IMR-90 (cell line): ENCODE measurements at regions not wholly inside any gene's neighbourhood (a gene's known extent, or its start where the extent isn't known, plus 50 kb on each side); places are given as distances from the start of the nearest gene placed in this dataset.

Source experiments
- CEBPB ChIP-seq: IDR thresholded peaks from 2 replicates; pipeline ENCODE4 v1.6.1; 2012; ENCODE audit warnings: low read depth, low read length, improper control_type of control experiment
- CHD1 ChIP-seq: IDR thresholded peaks from 2 replicates; pipeline ENCODE4 v1.6.1; 2012; ENCODE audit warnings: low read depth, low read length, improper control_type of control experiment
- CTCF ChIP-seq: conservative IDR thresholded peaks from 2 replicates; pipeline ENCODE4 v1.5.1; 2012; ENCODE audit warnings: mild to moderate bottlenecking, low read depth, low read length, improper control_type of control experiment
- NFE2L2 ChIP-seq: fragments of 150-350 bp; IDR thresholded peaks from 2 replicates; pipeline ENCODE4 v1.6.1; 2016; ENCODE audit warnings: low read depth, mild to moderate bottlenecking, low read length
- POLR2A ChIP-seq: IDR thresholded peaks from 2 replicates; pipeline ENCODE4 v1.6.1; 2012; ENCODE audit warnings: mild to moderate bottlenecking, low read depth, low read length
- RCOR1 ChIP-seq: IDR thresholded peaks from 2 replicates; pipeline ENCODE4 v1.6.1; 2012; ENCODE audit warnings: mild to moderate bottlenecking, low read length, improper control_type of control experiment; ENCODE audit not compliant: insufficient replicate concordance
- USF2 ChIP-seq: fragments of 150-350 bp; IDR thresholded peaks from 2 replicates; pipeline ENCODE4 v1.6.1; 2017; ENCODE audit warnings: mild to moderate bottlenecking, antibody characterized with exemption, low read length, low read depth

GRCh38 chr10:131568866-131569265 is 257.3 kb upstream of the TCERG1L start:
- TF ChIP-seq CHD1 (no peak), CTCF (no peak), POLR2A (no peak), CEBPB (no peak), RCOR1 (no peak), USF2 (no peak), NFE2L2 (no peak)
